Renal pelvis (tissue), 1 donor: ENCODE measurements at regions not wholly inside any gene's neighbourhood (a gene's known extent, or its start where the extent isn't known, plus 50 kb on each side); places are given as distances from the start of the nearest gene placed in this dataset.

Source experiments
- DNase-seq: peaks from one replicate; pipeline ENCODE4 v3.0.0-alpha.2; 2013

- DNase-seq = no peak
Observed at GRCh38 chr11:134557571-134558257, 145.7 kb upstream of the B3GAT1 start.

DNA sequence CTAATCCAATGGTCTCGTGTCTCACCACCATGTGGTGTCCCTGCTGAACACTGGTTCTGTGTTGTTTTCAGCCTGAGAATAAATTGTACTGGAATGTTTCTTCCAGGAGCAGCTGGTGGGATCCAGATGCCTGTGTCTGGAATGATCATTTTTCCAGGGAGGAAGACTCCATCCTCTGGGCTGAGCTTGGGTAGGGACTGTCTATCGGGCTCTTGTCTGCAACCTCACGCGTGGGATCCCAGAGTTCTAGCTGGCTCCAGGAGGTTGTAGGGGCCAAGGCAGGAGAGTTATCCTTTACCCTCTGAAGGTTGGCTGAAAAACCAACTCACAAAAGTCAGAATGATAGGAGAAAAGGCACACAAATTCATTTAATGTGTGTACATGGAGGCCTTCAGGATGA, 144.1 kb upstream of the B3GAT1 start:
- no peak for DNase-seq

- DNase-seq = no peak
Observed at GRCh38 chr11:134555510-134555909, 143.5 kb upstream of the B3GAT1 start.

DNA sequence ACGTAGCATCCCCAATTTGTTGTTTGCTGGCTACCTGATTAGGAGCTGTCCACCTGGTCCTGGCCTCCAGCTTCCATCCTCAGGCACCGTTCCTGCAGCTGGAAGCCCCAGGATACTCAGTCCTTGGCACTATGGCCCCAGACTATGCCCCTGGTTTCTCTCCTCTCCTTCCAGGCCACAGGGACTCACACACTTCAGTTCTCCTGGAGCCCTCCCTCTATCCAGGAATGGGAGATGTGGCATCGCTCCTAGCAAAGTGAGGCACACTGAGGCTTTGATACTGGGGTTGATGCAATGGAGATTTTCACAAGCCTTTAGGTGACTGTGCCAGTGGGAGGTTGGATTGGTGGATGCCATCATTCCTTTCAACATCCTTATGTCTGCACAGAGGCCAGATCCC, 142.8 kb upstream of the B3GAT1 start:
- DNase-seq = no peak

GRCh38 chr11:134554106-134554505, 142.1 kb upstream of the B3GAT1 start:
- DNase-seq = no peak

GRCh38 chr11:134552749-134553148, 140.7 kb upstream of the B3GAT1 start:
- DNase-seq = no peak

DNA sequence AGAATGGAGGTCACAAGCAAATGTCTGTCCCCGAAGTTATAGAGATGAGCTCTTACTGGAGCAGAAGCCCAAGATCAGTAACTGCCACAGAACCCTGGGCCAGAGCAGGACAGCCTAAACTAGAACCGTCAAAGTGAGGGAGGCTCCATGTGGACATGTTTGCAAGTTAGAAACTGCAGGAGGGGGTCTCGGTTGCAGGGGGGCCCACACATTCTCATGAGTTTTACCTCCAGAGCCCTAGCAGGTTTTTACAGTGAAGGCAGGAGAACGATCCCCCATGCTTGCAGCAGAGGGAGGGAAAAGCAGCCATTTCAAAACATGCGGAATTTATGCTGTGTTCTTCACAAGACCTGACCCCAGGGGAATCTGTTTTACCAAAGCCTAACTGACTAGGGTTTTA, 133.5 kb upstream of the B3GAT1 start:
- DNase-seq = no peak

GRCh38 chr11:134544095-134544815, 132.2 kb upstream of the B3GAT1 start:
- DNase-seq = no peak

DNA sequence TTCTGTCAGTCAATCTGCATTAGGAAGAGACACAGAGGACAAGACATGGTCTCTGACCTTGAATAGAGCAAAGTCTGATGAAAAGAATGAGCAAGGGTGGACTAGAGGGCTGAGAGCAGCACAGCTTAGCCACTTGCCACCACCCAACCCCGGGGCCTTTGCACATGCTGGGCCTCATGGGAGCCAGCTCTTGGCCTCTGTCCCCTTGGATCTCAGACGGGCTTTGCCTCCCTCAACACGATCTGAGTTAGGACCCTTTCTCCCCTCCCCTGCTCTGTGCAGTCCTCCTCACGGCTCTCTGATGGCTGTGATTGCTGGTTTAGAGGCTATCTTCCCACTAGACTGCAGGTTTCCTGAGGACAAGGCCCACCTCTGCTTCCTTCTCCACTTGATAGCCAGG, 131.6 kb upstream of the B3GAT1 start:
- DNase-seq = no peak

GRCh38 chr11:134543241-134543640, 131.2 kb upstream of the B3GAT1 start:
- no peak for DNase-seq

DNA sequence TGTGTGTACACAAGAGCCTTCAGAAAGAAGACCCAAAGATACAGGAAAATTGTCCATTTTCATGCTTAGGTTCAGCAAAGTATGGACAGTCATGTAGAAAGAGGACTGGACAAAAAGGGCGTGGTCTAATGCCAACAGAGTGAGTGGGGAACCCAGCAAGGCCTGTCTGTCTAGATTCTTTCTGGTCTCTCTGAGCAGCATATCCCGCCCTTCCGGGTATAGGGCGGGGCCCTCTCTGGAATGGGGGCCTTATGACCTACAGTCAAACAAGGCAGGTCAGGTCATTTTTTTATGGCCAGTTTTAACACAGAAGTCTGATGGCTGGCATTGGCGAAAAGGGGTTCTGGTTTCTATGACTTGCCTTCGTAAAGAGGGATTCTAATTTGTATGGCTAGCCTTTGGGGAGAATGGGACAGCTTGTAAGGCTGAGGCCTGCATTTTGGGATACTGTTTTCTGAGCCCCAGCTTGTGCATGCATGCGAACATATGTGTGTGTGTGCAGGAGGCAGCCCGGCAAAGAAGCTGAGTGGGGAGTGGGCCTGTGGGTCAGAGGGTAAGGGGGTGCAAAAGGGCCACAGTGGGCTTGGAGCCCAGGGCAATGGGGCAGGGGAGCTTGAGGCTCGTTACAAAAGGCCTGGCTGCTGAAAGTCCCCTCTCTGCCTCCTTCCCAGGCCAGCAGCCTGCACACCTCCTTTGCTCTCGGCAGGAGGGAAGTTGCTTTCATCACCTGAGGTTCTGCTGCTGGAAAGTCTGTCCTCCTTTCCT, 130.5 kb upstream of the B3GAT1 start:
- no peak for DNase-seq

DNA sequence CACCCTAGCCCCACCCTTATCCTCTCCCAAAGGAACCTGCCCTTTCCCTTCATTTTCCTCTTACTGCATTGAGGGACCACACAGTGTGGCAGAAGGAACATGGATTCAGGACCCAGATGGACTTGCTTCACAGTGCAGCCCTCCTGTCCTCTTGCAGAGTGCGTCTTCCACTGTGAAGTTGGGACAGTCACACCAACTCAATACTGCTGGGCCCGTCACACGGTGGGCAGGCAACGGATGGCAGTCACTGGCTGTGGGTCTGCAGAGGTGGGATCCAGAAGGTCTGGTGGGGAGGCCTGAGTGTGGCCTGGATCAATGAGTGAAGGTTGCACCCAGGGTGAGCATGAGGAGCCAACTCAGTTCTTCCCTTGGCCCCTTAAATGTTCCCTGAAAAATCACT, 129.9 kb upstream of the B3GAT1 start:
- no peak for DNase-seq

DNA sequence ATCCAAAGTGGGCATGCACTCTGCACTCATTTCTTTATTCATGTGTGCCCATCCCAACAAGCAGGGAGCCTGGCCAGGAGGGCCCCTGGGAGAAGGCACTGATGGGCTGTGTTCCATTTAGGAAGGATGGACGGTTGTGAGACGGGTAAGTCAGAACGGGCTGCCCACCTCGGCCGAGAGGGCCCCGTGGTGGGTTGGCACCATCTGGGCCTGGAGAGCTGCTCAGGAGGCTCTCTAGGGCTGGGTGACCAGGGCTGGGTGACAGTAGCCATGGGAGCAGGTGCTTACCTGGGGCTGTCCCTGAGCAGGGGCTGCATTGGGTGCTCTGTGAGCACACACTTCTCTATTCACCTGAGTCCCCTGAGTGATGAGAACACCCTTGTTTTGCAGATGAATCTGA, 129.3 kb upstream of the B3GAT1 start:
- no peak for DNase-seq

GRCh38 chr11:134539285-134539684, 127.2 kb upstream of the B3GAT1 start:
- no peak for DNase-seq

DNA sequence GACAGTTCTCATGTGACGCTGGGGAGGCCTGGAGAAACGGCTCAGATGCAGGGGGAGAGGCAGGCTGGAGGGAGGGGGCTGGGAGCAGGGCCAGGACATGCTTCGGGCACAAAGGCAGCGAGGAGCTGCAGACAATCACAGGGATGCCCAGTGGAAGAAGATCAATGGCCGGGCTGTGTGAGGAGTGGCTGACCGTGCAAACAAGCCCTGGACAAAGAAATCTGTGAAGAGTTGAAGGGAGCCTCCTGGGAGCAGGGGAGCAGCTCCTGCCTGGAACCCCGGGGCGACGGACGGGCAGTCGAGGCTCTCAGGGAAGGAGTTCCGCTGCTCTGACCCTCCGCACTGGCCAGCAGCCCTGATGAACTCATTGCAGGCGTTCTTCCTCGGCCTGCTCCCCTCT, 126.7 kb upstream of the B3GAT1 start:
- DNase-seq = no peak

GRCh38 chr11:134537941-134538340, 125.9 kb upstream of the B3GAT1 start:
- no peak for DNase-seq

DNA sequence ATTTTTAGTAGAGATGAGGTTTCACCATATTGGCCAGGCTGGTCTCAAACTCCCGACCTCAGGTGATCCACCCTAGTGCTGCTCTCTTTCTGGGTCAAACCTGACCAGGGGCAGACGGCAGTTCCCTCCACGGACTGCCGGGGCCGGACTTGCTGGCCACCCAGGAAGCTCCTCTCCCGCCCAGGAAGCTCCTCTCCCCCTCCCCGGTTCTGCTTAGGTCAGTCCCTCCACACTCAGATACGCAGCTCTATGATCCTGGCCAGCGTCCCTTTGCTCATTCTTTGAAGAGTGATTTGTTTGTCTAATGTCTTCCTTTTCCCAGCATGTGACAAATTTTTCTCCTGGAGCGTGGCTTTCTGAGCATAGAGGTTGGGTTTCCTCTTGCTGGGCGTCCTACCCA, 125.3 kb upstream of the B3GAT1 start:
- DNase-seq = no peak

- no peak for DNase-seq
Observed at GRCh38 chr11:134536677-134537076, 124.6 kb upstream of the B3GAT1 start.

GRCh38 chr11:134536219-134536618, 124.2 kb upstream of the B3GAT1 start:
- DNase-seq = no peak

DNA sequence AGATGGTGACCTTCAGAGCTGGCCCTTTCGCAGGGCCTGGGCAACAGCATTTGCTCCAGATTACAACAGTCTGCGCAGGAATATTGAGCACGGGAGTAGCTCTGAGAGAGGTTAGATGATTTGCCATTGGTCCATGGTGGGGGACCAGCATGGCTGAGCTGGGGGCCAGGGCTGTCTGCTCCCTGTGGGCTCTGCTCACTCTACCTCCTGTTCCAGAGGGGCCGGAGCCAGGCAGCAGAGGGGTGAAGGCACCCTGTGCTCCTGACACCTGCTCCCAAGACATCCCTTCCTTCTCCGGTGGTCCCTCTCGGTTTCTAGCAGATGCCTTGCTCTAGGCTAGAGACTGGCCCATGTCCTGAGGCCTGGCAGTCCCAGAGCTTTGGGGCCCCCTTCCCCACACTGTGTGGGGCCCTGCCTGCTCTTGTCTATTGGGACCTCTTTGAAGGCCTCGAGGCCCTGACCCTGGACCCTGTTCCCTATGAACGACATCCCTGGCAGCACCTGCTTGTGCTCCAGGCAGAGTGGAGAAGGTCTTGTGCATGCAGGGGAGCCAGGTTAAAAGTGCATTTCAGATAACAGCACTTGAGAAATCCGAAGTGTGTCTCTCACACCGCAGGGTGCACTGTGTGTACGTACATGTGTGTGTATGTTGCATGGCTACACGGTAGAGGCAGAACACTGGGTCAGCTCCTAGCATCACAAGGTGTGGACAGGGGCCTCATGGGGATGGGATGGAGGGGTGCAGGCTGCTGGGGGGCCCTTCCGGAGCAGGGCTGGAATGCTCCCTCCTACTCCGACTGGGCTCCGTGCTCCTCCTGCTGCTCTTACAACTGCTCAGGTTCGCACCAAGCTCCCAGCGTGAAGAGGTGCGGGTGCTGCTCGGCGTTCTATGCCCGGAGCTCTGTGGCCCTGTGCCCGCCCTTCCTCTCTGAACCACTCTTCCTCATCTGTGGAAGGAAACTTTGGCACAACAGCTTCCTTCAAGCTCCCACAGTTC, 123.3 kb upstream of the B3GAT1 start:
- DNase-seq = no peak

GRCh38 chr11:134533511-134533910, 121.5 kb upstream of the B3GAT1 start:
- no peak for DNase-seq

DNA sequence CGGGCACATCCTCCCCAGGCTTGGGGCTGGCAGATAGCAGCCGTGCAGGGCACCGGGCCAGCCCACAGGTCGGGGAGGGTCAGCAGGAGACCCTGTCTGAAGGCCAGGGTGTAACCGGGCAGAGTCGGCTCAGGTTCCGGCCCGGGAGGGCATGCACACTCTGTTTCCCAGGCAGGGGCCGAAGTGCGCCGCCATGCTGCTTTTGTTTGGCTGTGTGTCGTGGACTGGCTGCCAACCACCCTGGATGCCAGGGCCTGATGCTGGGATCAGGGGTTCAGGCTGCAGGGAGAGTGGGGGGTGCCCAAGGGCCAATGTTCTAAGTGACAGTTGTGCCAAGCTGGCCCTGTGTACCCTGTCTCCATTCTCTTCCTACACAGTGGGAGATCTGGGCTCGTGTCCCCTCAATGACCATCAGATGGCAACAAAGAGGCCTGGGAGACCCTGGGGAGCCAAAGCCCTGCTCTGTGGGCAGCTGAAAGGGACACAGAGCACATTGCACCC, 120.9 kb upstream of the B3GAT1 start:
- no peak for DNase-seq
